ENCODE measurements at regions not wholly inside any gene's neighbourhood (a gene's known extent, or its start where the extent isn't known, plus 50 kb on each side); places are given as distances from the start of the nearest gene placed in this dataset.

DNA sequence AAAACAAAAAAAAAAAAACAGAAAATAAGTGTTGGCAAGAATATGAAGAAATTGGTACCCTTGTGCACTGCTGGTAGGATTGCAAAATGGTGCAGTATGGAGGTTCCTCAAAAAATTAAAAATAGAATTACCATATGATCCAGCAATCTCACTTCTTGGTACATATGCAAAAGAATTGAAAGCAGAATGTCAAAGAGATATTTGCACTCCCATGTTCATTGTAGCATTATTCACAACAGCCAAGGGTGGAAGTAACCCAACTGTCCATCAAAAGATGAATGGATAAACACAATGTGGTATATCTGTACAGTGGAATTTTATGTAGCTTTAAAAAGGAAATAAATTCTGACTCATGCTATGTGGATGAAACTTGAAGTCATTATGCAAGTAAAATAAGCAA is 72.8 kb upstream of the POU3F3 start:
- Histone ChIP-seq H3K4me3 (ENCODE audit: low read depth, low read length) (no peak overlapping the region), H3K27ac (no peak overlapping the region), H3K79me2 (no peaks in the 10 kb centered on the region), H2AFZ (no peak overlapping the region), H3K9me3 (ENCODE audit: control insufficient read depth, low read length) (no peaks in the 10 kb centered on the region), H3K4me2 (ENCODE audit: low read length) (no peak overlapping the region), H3K27me3 (ENCODE audit: control insufficient read depth, insufficient read depth, low read length) (no peaks in the 10 kb centered on the region), H3K36me3 (ENCODE audit: control insufficient read depth, insufficient read depth, low read length) (no peaks in the 10 kb centered on the region), H3K9ac (no peak overlapping the region), H3K4me1 (no peaks in the 10 kb centered on the region)
- TF ChIP-seq, protein P1, sequence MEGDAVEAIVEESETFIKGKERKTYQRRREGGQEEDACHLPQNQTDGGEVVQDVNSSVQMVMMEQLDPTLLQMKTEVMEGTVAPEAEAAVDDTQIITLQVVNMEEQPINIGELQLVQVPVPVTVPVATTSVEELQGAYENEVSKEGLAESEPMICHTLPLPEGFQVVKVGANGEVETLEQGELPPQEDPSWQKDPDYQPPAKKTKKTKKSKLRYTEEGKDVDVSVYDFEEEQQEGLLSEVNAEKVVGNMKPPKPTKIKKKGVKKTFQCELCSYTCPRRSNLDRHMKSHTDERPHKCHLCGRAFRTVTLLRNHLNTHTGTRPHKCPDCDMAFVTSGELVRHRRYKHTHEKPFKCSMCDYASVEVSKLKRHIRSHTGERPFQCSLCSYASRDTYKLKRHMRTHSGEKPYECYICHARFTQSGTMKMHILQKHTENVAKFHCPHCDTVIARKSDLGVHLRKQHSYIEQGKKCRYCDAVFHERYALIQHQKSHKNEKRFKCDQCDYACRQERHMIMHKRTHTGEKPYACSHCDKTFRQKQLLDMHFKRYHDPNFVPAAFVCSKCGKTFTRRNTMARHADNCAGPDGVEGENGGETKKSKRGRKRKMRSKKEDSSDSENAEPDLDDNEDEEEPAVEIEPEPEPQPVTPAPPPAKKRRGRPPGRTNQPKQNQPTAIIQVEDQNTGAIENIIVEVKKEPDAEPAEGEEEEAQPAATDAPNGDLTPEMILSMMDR (IDR thresholded peaks at IDR 0.05) = no peak

DNA sequence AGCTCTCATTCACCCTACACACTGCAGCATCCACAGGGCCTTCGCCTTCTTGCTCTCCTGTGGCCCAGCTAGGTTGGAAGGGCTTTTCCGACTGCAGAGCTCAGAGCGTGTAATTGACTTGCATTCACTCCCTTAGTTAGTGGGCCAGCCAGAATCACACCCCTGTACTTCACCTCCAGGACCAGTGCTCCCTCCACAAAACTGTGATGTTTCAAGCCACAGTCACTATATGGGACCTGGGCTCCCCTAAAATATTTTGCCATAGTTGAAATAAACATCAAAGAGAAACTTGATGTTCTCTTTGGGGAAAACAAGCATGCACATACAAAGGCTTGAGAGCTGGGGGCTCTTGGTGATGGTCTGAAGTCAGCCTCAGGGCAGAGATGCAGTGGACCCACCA is 69.7 kb upstream of the POU3F3 start:
- TF ChIP-seq, protein P1 (IDR thresholded peaks at IDR 0.05) = no peak
- Histone ChIP-seq H3K79me2 (no peaks in the 10 kb centered on the region), H3K4me2 (ENCODE audit: low read length) (no peak overlapping the region), H3K4me3 (ENCODE audit: low read depth, low read length) (no peak overlapping the region), H3K27me3 (ENCODE audit: control insufficient read depth, insufficient read depth, low read length) (no peaks in the 10 kb centered on the region), H2AFZ (no peak overlapping the region), H3K9me3 (ENCODE audit: control insufficient read depth, low read length) (no peaks in the 10 kb centered on the region), H3K9ac (no peak overlapping the region), H3K4me1 (no peaks in the 10 kb centered on the region), H3K27ac (no peak overlapping the region), H3K36me3 (ENCODE audit: control insufficient read depth, insufficient read depth, low read length) (no peaks in the 10 kb centered on the region)

DNA sequence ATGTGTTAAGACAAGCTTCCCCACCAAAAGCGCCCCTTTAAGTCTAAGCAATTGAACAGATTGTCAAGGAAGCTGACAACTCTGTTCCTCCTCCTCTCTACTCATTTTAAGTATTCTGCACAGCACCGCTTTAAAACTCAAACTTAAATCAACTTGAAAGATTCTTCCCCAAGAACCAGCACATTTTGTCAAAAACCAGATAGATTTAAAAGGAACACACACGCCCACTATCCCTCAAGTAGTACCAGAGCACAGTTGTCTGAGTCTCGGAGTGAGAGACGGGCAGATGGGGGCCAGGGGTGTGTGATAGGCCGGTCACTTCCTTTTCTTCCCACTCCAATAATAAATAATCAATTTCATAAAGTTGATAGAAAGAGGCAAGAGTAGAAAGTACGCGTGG is 67.7 kb upstream of the POU3F3 start:
- Histone ChIP-seq H3K4me1 (no peaks in the 10 kb centered on the region), H3K27me3 (ENCODE audit: control insufficient read depth, insufficient read depth, low read length) (no peaks in the 10 kb centered on the region), H2AFZ (no peak overlapping the region), H3K79me2 (no peaks in the 10 kb centered on the region), H3K4me3 (ENCODE audit: low read depth, low read length) (no peak overlapping the region), H3K9me3 (ENCODE audit: control insufficient read depth, low read length) (no peaks in the 10 kb centered on the region), H3K36me3 (ENCODE audit: control insufficient read depth, insufficient read depth, low read length) (no peaks in the 10 kb centered on the region), H3K27ac (no peak overlapping the region), H3K4me2 (ENCODE audit: low read length) (no peak overlapping the region), H3K9ac (no peak overlapping the region)
- TF ChIP-seq, protein P1 (IDR thresholded peaks at IDR 0.05) = no peak

DNA sequence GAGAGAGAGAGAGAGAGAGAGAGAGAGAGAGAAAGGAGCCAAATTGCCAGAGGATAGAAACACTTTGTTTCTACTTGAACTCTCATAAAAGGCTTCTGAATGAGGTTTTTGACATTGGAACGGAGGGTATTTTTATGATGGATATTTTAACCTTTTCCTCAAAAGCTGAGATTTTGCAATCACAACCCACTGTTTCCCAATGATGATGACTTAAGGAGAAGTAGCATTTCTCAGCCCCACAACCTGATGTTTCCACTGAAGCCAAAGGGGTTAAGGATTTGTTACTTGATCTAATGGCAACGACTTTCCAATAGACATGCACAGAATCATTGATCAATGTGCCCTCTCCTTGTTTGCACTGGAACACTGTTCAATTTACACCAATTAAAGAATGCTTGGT is 67.1 kb upstream of the POU3F3 start:
- Histone ChIP-seq H3K9ac (no peak overlapping the region), H3K4me3 (ENCODE audit: low read depth, low read length) (no peak overlapping the region), H3K9me3 (ENCODE audit: control insufficient read depth, low read length) (no peaks in the 10 kb centered on the region), H3K4me2 (ENCODE audit: low read length) (no peak overlapping the region), H3K27me3 (ENCODE audit: control insufficient read depth, insufficient read depth, low read length) (no peaks in the 10 kb centered on the region), H3K36me3 (ENCODE audit: control insufficient read depth, insufficient read depth, low read length) (no peaks in the 10 kb centered on the region), H3K79me2 (no peaks in the 10 kb centered on the region), H3K27ac (no peak overlapping the region), H3K4me1 (no peaks in the 10 kb centered on the region), H2AFZ (no peak overlapping the region)
- TF ChIP-seq, protein P1 (IDR thresholded peaks at IDR 0.05) = no peak

DNA sequence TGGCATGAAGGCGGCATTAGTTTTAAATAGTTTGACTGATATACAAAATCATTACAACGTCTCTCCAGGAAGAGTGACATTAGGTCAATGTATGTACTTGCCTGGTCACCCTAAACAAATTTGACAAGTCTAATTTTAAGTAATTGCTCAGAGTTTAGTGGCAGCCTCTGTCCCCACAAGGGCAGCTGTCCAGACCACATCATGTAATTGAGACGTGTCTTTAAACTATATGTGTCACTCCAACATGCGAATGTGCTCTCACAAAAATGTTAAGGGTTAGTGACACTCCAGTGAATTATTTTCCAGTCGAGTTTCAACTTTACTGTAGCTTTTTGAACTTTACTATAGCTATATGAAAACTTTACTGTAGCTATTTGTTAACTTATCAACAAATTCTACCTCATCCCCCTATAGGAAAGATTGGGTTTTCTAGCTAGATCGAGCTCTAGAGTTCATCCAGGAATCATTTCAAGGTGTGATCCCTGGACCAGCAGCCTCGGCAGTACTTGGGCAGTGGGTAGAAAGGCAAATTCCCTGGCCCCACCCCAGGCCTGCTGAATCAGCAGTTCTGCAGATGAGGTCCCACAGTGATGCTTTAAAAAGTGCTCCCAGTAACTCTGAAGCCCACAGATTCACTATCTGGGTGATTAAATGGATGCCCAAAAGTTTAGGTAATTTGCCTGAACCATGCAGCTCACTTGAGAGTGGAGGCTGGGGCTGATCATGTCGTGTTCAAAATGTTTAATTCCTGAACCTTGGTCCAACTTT is 66.4 kb upstream of the POU3F3 start:
- Histone ChIP-seq H3K9me3 (ENCODE audit: control insufficient read depth, low read length) (no peaks in the 10 kb centered on the region), H3K79me2 (no peaks in the 10 kb centered on the region), H3K4me1 (no peaks in the 10 kb centered on the region), H3K4me2 (ENCODE audit: low read length) (no peak overlapping the region), H3K36me3 (ENCODE audit: control insufficient read depth, insufficient read depth, low read length) (no peaks in the 10 kb centered on the region), H3K9ac (no peak overlapping the region), H3K4me3 (ENCODE audit: low read depth, low read length) (no peak overlapping the region), H2AFZ (no peak overlapping the region), H3K27ac (no peak overlapping the region), H3K27me3 (ENCODE audit: control insufficient read depth, insufficient read depth, low read length) (no peaks in the 10 kb centered on the region)
- TF ChIP-seq, protein P1 (IDR thresholded peaks at IDR 0.05) = no peak
